ENCODE measurements at regions not wholly inside any gene's neighbourhood (a gene's known extent, or its start where the extent isn't known, plus 50 kb on each side); places are given as distances from the start of the nearest gene placed in this dataset.

- Histone ChIP-seq H3K9ac (ENCODE audit: low read depth in 1 of 2, low read length in 2 of 2) (no peak overlapping the region), H3K4me3 (ENCODE audit: low read length in 2 of 2) (no peak overlapping the region), H3K4me1 (ENCODE audit: control insufficient read depth in 2 of 2, insufficient read depth in 2 of 2, low read length in 2 of 2) (no peaks in the 10 kb centered on the region), H3K27me3 (ENCODE audit: control insufficient read depth in 2 of 2, insufficient read depth in 2 of 2, low read length in 2 of 2) (no peaks in the 10 kb centered on the region), H3K9me3 (ENCODE audit: control insufficient read depth in 2 of 2, low read length in 2 of 2) (no peaks in the 10 kb centered on the region), H3K36me3 (ENCODE audit: control insufficient read depth in 2 of 2, insufficient read depth in 2 of 2, low read length in 2 of 2) (no peaks in the 10 kb centered on the region), H3K27ac (ENCODE audit: low read depth in 2 of 2, low read length in 2 of 2) (no peak overlapping the region)
These were observed 425.7 kb downstream of the TMEM38B start for GRCh38 chr9:106120071-106120470.

DNA sequence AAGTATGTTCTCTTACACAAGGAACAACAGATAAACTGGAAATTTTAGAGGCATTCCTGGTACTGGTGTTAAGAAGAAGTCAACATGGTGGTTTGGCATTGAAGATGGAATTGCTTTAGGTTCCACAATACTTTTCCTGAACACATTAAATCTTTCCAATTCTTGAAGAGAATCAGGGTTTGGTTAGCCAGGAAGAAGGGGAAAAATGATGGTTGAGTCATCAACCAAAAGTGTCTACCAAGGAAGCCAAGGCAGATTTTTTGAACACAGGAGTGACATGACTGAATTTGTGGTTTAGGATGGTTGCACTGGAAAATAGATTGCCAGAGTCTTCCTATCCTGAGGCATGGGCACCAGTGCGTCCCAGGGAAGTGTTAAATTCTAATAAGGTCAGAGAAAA lies 433.4 kb downstream of the TMEM38B start:
- no peak overlapping the region for H3K9ac ChIP-seq (ENCODE audit: low read depth in 1 of 2, low read length in 2 of 2)
- no peaks in the 10 kb centered on the region for H3K27me3 ChIP-seq (ENCODE audit: control insufficient read depth in 2 of 2, insufficient read depth in 2 of 2, low read length in 2 of 2)
- H3K27ac ChIP-seq (ENCODE audit: low read depth in 2 of 2, low read length in 2 of 2) = no peak overlapping the region
- H3K9me3 ChIP-seq (ENCODE audit: control insufficient read depth in 2 of 2, low read length in 2 of 2) = no peaks in the 10 kb centered on the region
- H3K4me1 ChIP-seq (ENCODE audit: control insufficient read depth in 2 of 2, insufficient read depth in 2 of 2, low read length in 2 of 2) = no peaks in the 10 kb centered on the region
- no peaks in the 10 kb centered on the region for H3K36me3 ChIP-seq (ENCODE audit: control insufficient read depth in 2 of 2, insufficient read depth in 2 of 2, low read length in 2 of 2)
- no peak overlapping the region for H3K4me3 ChIP-seq (ENCODE audit: low read length in 2 of 2)

DNA sequence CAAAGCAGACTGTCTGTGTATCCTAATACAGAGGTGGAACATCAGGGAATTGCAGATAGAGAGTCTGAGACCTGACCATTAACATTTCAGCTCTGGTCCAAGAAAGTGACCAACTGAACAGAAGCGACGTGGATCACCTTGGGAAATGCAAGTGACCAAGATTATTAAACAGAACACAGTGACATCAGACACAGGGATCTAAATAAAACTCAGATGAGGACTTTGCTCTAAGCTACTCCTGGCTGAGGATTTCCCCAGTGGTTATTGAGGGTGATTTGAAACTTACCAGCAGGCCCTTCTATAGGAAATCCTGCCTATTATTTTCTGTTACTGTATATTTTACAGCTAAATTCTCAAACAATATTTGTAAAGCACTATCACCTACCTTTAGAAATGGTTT lies 436.0 kb downstream of the TMEM38B start:
- no peaks in the 10 kb centered on the region for H3K4me1 ChIP-seq (ENCODE audit: control insufficient read depth in 2 of 2, insufficient read depth in 2 of 2, low read length in 2 of 2)
- H3K4me3 ChIP-seq (ENCODE audit: low read length in 2 of 2) = no peak overlapping the region
- H3K27me3 ChIP-seq (ENCODE audit: control insufficient read depth in 2 of 2, insufficient read depth in 2 of 2, low read length in 2 of 2) = no peaks in the 10 kb centered on the region
- H3K9ac ChIP-seq (ENCODE audit: low read depth in 1 of 2, low read length in 2 of 2) = no peak overlapping the region
- no peaks in the 10 kb centered on the region for H3K36me3 ChIP-seq (ENCODE audit: control insufficient read depth in 2 of 2, insufficient read depth in 2 of 2, low read length in 2 of 2)
- H3K9me3 ChIP-seq (ENCODE audit: control insufficient read depth in 2 of 2, low read length in 2 of 2) = no peaks in the 10 kb centered on the region
- no peak overlapping the region for H3K27ac ChIP-seq (ENCODE audit: low read depth in 2 of 2, low read length in 2 of 2)

DNA sequence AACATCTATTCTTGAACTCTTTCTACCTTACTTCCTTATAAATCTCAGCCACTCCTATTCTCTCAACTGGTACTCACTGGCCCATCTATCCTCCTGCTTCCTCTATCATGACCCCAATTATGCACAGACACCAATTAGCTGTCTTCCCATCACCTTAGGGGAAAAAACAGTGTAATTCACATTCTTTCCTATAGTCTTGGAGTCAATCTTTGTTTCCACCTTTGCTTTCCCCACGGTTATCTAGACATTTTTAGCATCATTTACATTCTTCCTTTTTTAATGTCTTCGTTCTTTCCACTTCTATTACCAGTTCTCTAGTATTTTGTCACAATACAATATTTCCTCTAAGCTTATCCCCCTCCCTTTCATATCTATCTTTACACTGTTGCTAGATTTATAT lies 449.4 kb downstream of the TMEM38B start:
- Histone ChIP-seq H3K27ac (ENCODE audit: low read depth in 2 of 2, low read length in 2 of 2) (no peak overlapping the region), H3K27me3 (ENCODE audit: control insufficient read depth in 2 of 2, insufficient read depth in 2 of 2, low read length in 2 of 2) (no peaks in the 10 kb centered on the region), H3K9me3 (ENCODE audit: control insufficient read depth in 2 of 2, low read length in 2 of 2) (no peaks in the 10 kb centered on the region), H3K4me3 (ENCODE audit: low read length in 2 of 2) (no peak overlapping the region), H3K36me3 (ENCODE audit: control insufficient read depth in 2 of 2, insufficient read depth in 2 of 2, low read length in 2 of 2) (no peaks in the 10 kb centered on the region), H3K9ac (ENCODE audit: low read depth in 1 of 2, low read length in 2 of 2) (no peak overlapping the region), H3K4me1 (ENCODE audit: control insufficient read depth in 2 of 2, insufficient read depth in 2 of 2, low read length in 2 of 2) (no peaks in the 10 kb centered on the region)

DNA sequence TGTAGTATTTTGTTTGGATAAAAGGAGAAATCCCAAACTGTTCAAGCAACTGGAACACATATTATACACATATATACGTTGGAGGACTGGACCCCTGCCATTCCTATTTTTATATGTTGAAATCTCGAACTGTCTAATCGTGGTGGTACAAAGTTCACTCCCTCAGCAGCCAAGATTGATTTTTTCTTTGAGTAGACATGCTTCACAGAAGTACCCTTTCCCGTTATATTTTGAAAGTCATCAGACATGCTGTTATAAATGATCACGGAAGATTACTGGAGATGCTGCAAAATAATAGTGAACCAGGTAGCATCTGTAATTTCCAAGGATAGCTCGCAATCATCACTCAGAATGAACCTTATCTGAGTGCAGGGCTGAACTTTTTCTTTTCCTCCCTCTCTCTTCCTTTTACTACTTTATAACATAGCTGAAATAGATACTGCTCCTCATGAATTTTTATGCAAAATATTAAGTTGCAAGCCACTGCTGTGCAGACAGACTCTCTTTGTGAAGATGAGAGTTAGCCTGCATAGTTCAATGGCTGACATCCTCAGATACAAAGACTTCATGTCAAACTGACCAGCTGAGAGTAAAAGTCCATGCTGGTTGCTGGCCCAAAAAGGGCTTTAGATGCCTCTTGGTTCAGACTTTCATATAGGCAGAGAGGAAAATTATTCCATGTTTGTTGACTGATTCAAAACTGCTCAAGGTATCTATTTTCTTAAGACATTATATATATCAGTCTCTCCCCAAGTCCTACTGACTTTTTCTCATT lies 451.9 kb downstream of the TMEM38B start:
- Histone ChIP-seq H3K36me3 (ENCODE audit: control insufficient read depth in 2 of 2, insufficient read depth in 2 of 2, low read length in 2 of 2) (no peaks in the 10 kb centered on the region), H3K9ac (ENCODE audit: low read depth in 1 of 2, low read length in 2 of 2) (no peak overlapping the region), H3K4me3 (ENCODE audit: low read length in 2 of 2) (no peak overlapping the region), H3K4me1 (ENCODE audit: control insufficient read depth in 2 of 2, insufficient read depth in 2 of 2, low read length in 2 of 2) (no peaks in the 10 kb centered on the region), H3K9me3 (ENCODE audit: control insufficient read depth in 2 of 2, low read length in 2 of 2) (no peaks in the 10 kb centered on the region), H3K27ac (ENCODE audit: low read depth in 2 of 2, low read length in 2 of 2) (no peak overlapping the region), H3K27me3 (ENCODE audit: control insufficient read depth in 2 of 2, insufficient read depth in 2 of 2, low read length in 2 of 2) (no peaks in the 10 kb centered on the region)

- no peaks in the 10 kb centered on the region for H3K4me1 ChIP-seq (ENCODE audit: control insufficient read depth in 2 of 2, insufficient read depth in 2 of 2, low read length in 2 of 2)
- no peaks in the 10 kb centered on the region for H3K27me3 ChIP-seq (ENCODE audit: control insufficient read depth in 2 of 2, insufficient read depth in 2 of 2, low read length in 2 of 2)
- no peaks in the 10 kb centered on the region for H3K36me3 ChIP-seq (ENCODE audit: control insufficient read depth in 2 of 2, insufficient read depth in 2 of 2, low read length in 2 of 2)
- no peaks in the 10 kb centered on the region for H3K9me3 ChIP-seq (ENCODE audit: control insufficient read depth in 2 of 2, low read length in 2 of 2)
- H3K9ac ChIP-seq (ENCODE audit: low read depth in 1 of 2, low read length in 2 of 2) = no peak overlapping the region
- H3K4me3 ChIP-seq (ENCODE audit: low read length in 2 of 2) = no peak overlapping the region
- H3K27ac ChIP-seq (ENCODE audit: low read depth in 2 of 2, low read length in 2 of 2) = no peak overlapping the region
These were observed 452.5 kb downstream of the TMEM38B start for GRCh38 chr9:106146886-106147285.

DNA sequence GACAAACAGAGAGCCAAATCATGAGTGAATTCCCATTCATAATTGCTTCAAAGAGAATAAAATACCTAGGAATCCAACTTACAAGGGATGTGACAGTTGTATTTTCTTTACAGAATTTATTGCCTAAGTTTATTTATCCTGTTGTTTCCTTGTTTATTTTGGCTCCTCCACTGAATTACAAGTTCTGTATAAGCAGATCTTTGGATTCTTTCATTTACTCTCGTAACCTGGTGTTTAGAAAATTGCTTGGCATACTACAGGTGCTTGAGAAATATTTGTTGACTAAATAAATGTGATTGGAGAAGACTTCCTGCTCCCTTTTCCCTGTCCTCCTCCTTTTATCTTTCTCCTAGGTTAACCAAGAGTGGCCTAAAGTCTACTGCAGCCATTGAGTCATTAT lies 455.6 kb downstream of the TMEM38B start:
- Histone ChIP-seq H3K27ac (ENCODE audit: low read depth in 2 of 2, low read length in 2 of 2) (no peak overlapping the region), H3K9me3 (ENCODE audit: control insufficient read depth in 2 of 2, low read length in 2 of 2) (no peaks in the 10 kb centered on the region), H3K27me3 (ENCODE audit: control insufficient read depth in 2 of 2, insufficient read depth in 2 of 2, low read length in 2 of 2) (no peaks in the 10 kb centered on the region), H3K36me3 (ENCODE audit: control insufficient read depth in 2 of 2, insufficient read depth in 2 of 2, low read length in 2 of 2) (no peaks in the 10 kb centered on the region), H3K4me1 (ENCODE audit: control insufficient read depth in 2 of 2, insufficient read depth in 2 of 2, low read length in 2 of 2) (no peaks in the 10 kb centered on the region), H3K4me3 (ENCODE audit: low read length in 2 of 2) (no peak overlapping the region), H3K9ac (ENCODE audit: low read depth in 1 of 2, low read length in 2 of 2) (no peak overlapping the region)

GRCh38 chr9:106156465-106156864 lies 462.1 kb downstream of the TMEM38B start:
- H3K27me3 ChIP-seq (ENCODE audit: control insufficient read depth in 2 of 2, insufficient read depth in 2 of 2, low read length in 2 of 2) = no peaks in the 10 kb centered on the region
- no peak overlapping the region for H3K9ac ChIP-seq (ENCODE audit: low read depth in 1 of 2, low read length in 2 of 2)
- no peaks in the 10 kb centered on the region for H3K36me3 ChIP-seq (ENCODE audit: control insufficient read depth in 2 of 2, insufficient read depth in 2 of 2, low read length in 2 of 2)
- H3K4me3 ChIP-seq (ENCODE audit: low read length in 2 of 2) = no peak overlapping the region
- no peaks in the 10 kb centered on the region for H3K9me3 ChIP-seq (ENCODE audit: control insufficient read depth in 2 of 2, low read length in 2 of 2)
- H3K4me1 ChIP-seq (ENCODE audit: control insufficient read depth in 2 of 2, insufficient read depth in 2 of 2, low read length in 2 of 2) = no peaks in the 10 kb centered on the region
- no peak overlapping the region for H3K27ac ChIP-seq (ENCODE audit: low read depth in 2 of 2, low read length in 2 of 2)

DNA sequence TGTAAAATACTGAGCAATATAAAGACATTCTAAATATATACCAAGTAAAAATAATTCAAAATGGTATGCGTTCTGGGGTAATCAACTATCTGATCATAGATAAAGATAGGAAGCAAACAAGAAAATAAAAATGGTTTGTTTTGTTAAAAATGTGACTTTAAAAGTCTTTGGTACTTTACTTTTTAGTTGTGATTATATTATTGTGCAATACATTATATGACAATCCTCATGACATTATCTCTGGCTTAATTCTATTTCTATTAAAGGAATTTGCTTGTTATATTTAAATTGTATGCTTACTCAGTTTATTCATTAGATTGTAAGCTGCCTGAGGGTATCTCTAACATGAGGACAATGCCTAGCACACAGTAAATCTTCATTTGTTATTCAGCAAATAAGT lies 477.9 kb downstream of the TMEM38B start:
- Histone ChIP-seq H3K27me3 (ENCODE audit: control insufficient read depth in 2 of 2, insufficient read depth in 2 of 2, low read length in 2 of 2) (no peaks in the 10 kb centered on the region), H3K9me3 (ENCODE audit: control insufficient read depth in 2 of 2, low read length in 2 of 2) (peaks cover 0 to 4% of the 10 kb centered on the region in 2 donors), H3K4me3 (ENCODE audit: low read length in 2 of 2) (no peak overlapping the region), H3K9ac (ENCODE audit: low read depth in 1 of 2, low read length in 2 of 2) (no peak overlapping the region), H3K4me1 (ENCODE audit: control insufficient read depth in 2 of 2, insufficient read depth in 2 of 2, low read length in 2 of 2) (no peaks in the 10 kb centered on the region), H3K27ac (ENCODE audit: low read depth in 2 of 2, low read length in 2 of 2) (no peak overlapping the region), H3K36me3 (ENCODE audit: control insufficient read depth in 2 of 2, insufficient read depth in 2 of 2, low read length in 2 of 2) (no peaks in the 10 kb centered on the region)

DNA sequence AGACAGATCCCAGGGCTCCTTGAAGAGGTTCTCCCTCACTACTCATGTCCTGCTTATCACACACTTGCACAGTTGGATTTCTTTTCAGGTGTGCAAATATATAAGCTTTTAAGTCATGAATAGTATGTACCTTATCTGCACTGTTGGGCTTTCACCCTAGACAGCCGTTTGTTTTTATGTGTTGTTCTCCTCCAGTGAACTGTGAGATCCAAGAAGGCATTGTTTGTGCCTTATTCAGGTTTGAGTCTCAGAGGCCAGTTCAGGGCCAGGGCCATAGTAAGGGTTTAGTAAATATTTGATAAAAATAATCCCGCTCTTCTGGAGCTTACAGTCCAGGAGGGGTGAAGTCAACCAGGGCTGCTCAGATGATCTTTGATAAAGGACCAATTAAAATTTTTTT lies 480.0 kb downstream of the TMEM38B start:
- Histone ChIP-seq H3K9me3 (ENCODE audit: control insufficient read depth in 2 of 2, low read length in 2 of 2) (peaks cover 0 to 4% of the 10 kb centered on the region in 2 donors), H3K4me1 (ENCODE audit: control insufficient read depth in 2 of 2, insufficient read depth in 2 of 2, low read length in 2 of 2) (no peaks in the 10 kb centered on the region), H3K36me3 (ENCODE audit: control insufficient read depth in 2 of 2, insufficient read depth in 2 of 2, low read length in 2 of 2) (no peaks in the 10 kb centered on the region), H3K27me3 (ENCODE audit: control insufficient read depth in 2 of 2, insufficient read depth in 2 of 2, low read length in 2 of 2) (no peaks in the 10 kb centered on the region), H3K27ac (ENCODE audit: low read depth in 2 of 2, low read length in 2 of 2) (no peak overlapping the region), H3K9ac (ENCODE audit: low read depth in 1 of 2, low read length in 2 of 2) (no peak overlapping the region), H3K4me3 (ENCODE audit: low read length in 2 of 2) (no peak overlapping the region)

Measured in mucosa of rectum (tissue), 2 donors.